ENCODE measurements at regions not wholly inside any gene's neighbourhood (a gene's known extent, or its start where the extent isn't known, plus 50 kb on each side); places are given as distances from the start of the nearest gene placed in this dataset.
"Not testable (repeated sequence)": the region's sequence is repeated elsewhere in the genome, so short reads cannot be mapped to it uniquely, and the experiment has no call there.

GRCh38 chr18:22067109-22067508 is 102.3 kb upstream of the GATA6 start:
- no peak for DNase-seq (ENCODE audit: low spot score)
- TF ChIP-seq CTCF (IDR thresholded peaks at IDR 0.05), result no peak
- no peak for ATAC-seq (ENCODE audit: low FRiP score)

- TF ChIP-seq CTCF (IDR thresholded peaks at IDR 0.05), result no peak
- DNase-seq (ENCODE audit: low spot score) (no peak), ATAC-seq (ENCODE audit: low FRiP score) (no peak)
Observed at GRCh38 chr18:22067682-22068081, 101.7 kb upstream of the GATA6 start.

GRCh38 chr18:22068784-22069183 is 100.6 kb upstream of the GATA6 start:
- not testable (repeated sequence) for ATAC-seq (ENCODE audit: low FRiP score); DNase-seq (ENCODE audit: low spot score)

GRCh38 chr18:22069916-22070315 is 99.5 kb upstream of the GATA6 start:
- DNase-seq (ENCODE audit: low spot score) (no peak), ATAC-seq (ENCODE audit: low FRiP score) (no peak)
- TF ChIP-seq CTCF (IDR thresholded peaks at IDR 0.05), result no peak

GRCh38 chr18:22073411-22073810 is 96.0 kb upstream of the GATA6 start:
- no peak for TF ChIP-seq CTCF (IDR thresholded peaks at IDR 0.05)
- no peak for ATAC-seq (ENCODE audit: low FRiP score)
- DNase-seq (ENCODE audit: low spot score), result no peak

- DNase-seq (ENCODE audit: low spot score) (no peak), ATAC-seq (ENCODE audit: low FRiP score) (no peak)
- no peak for TF ChIP-seq CTCF (IDR thresholded peaks at IDR 0.05)
Observed at GRCh38 chr18:22074282-22075070, 94.9 kb upstream of the GATA6 start.

GRCh38 chr18:22080035-22080434 is 89.4 kb upstream of the GATA6 start:
- TF ChIP-seq CTCF (IDR thresholded peaks at IDR 0.05), result no peak
- ATAC-seq (ENCODE audit: low FRiP score) (no peak), DNase-seq (ENCODE audit: low spot score) (no peak)
